H1 (cell line): ENCODE measurements at regions not wholly inside any gene's neighbourhood (a gene's known extent, or its start where the extent isn't known, plus 50 kb on each side); places are given as distances from the start of the nearest gene placed in this dataset.

Source experiments
- BRCA1 ChIP-seq: IDR thresholded peaks from 2 replicates; pipeline ENCODE4 v1.6.1; 2012; ENCODE audit warnings: low read depth, low read length, improper control_type of control experiment
- GTF2F1 ChIP-seq: IDR thresholded peaks from 2 replicates; pipeline ENCODE4 v1.6.1; 2012; ENCODE audit warnings: low read depth, low read length, improper control_type of control experiment, borderline replicate concordance
- SIN3A ChIP-seq, 2 experiments: IDR thresholded peaks in 1 of 2; conservative IDR thresholded peaks in 1 of 2; 2 replicates each; pipeline ENCODE4 v1.6.1; 2011 to 2012; ENCODE audit warnings: low read length in 2 of 2, improper control_type of control experiment in 1 of 2, low read depth in 1 of 2, mild to moderate bottlenecking in 1 of 2

DNA sequence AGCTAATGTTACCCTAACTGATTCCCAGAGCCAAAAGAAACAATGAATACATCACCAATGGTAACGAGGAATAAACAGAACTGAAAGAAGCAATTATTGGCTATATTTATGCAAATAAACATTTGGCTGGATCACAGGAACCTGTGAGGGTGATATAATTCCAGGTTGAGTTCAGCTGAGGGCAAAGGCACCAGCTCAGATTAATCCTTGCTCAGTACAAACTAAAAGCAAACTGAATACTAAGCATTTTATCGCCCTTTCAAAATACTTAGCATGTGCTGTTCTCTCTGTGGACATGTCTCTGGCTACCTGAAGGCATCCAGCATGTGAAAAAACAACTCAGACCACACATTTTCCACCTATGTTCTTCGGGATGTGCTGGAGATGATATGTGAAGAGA, 791.7 kb downstream of the METTL4 start (continued):
- TF ChIP-seq GTF2F1 (no peak), SIN3A (conservative IDR thresholded peaks at IDR 0.05 in 1 of 2, IDR thresholded peaks at IDR 0.05 in 1 of 2; ENCODE audit: low read depth in 1 of 2, low read length in 2 of 2) (no peak), BRCA1 (no peak)
